NCI-H2081 (cell line): ENCODE measurements at regions not wholly inside any gene's neighbourhood (a gene's known extent, or its start where the extent isn't known, plus 50 kb on each side); places are given as distances from the start of the nearest gene placed in this dataset.

Experiments
- DNase-seq, 2 experiments: peaks; one replicate each; lab custom pipeline; 2025; lab: John Stamatoyannopoulos, UW

DNA sequence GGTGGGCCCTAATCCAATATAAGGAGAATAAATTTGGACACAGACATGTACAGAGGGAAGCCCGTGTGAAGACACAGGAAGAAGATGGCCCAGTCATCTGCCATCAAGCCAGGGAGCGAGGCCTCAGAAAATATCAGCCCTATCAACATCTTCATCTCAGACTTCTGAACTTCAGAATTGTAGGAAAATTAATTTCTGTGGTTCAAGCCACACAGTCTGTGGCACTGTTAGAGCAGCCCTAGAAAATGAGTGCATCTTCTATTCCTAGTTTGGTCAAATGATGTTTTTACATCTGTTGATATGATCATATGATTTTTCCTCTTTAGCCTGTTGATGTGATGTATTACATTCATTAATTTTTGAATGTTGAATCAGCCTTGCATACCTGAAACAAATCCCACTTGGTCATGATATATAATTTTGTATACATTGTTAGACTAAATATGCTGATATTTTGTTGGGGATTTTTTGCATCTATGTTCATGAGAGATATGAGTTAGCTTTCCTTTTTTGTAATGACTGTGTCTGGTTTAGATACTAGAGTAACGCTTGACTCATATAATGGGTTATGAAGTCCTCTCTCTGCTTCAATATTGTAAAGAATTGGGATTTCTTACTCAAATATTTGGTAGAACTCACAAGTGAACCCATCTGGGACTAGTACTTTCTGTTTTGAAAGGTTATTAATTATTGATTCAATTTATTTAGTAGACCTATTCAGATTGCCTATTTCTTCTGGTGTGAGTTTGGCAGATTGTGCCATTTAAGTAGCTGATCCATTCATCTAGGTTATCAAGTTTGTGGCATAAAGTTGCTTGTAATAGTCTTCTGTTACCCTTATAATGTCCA, 451.4 kb downstream of the EIPR1 start:
- DNase-seq, result no peak

DNA sequence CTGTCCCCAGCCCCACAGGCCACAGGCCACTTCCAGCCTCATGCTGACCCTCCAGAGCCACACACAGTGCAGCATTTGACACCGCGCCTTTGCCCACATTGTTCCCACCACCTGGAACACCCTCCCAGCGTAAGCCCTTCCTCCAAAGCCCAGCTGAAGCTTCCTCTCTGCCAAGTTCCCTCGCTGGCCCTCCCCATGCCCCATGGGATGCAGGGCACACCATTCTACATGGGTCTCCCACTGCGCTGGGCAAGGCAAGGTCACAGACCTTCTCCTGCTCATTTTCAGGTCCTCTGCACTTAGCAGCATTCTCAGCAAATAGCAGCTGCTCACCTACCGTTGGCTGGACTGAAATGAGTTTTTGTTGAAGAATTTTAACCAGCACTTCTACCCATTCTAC, 455.5 kb downstream of the EIPR1 start:
- no peak for DNase-seq

DNA sequence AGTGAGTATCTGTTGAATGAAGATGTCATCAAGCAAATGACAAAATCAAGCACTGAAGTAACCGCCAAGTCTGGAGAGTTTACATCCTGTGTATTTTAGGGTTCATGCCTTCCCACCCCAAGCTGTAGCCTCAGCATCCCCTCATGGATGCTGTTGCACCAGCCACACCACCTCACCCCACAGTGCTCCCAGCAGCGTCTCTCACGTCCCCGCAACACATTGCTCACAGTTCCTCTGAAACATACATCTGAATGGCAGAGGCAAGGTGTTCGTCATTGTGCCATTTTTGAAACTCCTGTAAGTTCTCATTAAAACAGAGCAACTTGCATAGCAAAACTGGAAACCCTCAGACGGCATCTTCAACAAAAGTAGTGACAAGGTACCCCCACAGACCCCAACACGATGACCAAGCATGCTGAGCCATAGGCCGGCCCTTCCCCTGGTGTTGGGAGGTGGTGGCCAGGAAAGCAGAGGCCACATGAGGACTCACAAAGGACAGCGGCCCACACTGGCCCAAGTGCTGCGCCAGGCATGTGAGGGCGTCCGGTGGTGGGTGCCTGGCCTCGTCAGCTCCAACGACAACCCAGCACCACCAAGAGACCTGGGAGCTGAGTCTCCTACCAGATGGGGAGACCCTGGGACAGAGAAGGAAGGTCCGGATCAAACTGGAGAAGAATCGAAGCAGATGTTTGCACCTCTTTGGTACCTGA, 456.5 kb downstream of the EIPR1 start:
- no peak for DNase-seq

DNA sequence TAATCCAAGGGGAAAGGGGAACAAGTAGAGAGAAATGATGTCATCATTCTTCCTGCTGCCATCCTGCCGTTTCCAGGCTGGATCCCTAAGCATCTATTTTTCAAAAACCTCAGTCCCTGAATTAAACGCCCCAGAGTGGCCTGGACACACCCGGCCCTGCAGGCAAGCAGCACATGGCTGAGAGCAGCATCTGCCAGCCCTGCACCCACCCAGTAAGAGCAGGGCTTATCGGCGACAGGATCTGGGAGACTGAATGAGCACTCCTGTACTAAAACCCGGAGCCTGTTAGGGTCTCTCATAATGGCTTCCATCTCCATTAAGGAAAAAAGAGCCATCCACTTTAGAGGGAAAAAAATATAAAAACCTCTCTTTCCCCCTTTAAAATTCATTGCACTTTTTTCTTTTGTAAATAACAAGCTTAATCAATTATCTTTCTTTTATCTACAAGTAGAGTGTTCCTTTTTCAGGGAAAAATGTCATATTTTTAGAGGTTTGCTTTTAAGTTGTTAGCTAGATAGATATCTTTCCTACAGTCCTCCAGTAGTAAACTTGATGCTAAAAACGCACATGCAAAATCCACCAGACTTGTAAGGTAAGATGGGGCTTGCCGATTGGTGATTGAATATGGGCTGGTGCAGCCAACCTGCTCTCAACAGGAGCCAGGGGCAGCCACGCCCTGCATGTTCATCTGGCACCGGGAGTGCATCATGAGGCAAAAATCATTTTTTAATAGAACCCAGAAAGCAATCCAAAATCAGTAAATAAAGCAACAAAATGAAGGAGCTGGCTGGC, 457.8 kb downstream of the EIPR1 start:
- no peak for DNase-seq

DNA sequence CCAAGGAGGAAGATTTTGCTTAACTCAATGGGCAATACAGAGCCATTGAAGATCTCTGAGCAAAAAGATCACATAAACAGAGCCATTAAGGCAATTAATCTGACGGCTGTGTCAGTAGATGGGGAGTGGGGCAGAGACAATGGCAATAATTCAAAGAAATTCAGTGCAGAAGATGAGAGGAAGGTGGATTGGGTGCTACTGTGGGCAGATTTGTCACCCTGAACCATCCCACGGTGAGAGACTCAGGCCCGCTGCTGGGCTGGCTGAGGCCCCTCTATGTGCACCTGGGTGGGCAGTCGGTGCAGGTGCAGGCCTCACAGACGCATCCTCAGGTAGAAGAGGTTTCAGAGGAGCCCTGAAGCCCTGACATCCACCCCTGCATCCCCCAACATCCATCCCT, 458.6 kb downstream of the EIPR1 start:
- DNase-seq, result no peak

DNA sequence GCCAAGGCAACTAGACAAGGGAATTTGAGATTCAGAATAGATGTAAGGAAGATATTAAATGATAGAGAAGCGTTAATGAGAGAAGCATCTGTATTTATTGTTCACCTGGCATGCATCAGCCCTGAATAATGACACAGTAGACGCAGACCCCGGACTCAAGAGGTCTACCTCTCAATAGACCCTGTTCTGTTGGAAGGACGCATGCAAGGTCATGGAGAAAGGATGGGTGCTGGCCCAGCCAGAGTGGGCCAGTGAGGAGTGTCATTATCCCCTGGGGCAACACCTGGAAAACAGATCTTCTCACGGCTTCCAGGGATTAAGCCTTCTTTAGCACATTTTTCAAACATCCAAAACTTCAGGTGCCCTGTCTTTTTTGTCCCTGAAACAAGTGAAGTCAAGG, 461.0 kb downstream of the EIPR1 start:
- no peak for DNase-seq

DNA sequence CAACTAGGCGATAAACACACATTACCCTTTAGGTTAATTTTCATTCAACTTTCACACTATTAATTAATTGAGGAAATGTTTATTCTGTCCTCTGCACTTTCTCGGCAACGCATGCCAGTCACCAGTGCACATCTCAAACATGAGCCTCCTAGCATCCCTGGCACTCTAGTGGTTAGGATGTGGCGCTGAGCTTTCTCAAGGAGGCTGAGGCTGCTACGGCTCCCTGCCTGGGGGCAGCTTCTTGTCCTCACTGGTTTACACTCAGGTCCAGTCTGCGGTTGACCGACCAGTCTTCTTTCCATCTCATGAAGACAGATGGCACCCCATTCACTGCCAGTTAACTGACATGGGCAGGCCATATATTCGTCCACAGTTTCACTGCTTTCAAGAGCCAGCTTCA, 463.4 kb downstream of the EIPR1 start:
- no peak for DNase-seq

DNA sequence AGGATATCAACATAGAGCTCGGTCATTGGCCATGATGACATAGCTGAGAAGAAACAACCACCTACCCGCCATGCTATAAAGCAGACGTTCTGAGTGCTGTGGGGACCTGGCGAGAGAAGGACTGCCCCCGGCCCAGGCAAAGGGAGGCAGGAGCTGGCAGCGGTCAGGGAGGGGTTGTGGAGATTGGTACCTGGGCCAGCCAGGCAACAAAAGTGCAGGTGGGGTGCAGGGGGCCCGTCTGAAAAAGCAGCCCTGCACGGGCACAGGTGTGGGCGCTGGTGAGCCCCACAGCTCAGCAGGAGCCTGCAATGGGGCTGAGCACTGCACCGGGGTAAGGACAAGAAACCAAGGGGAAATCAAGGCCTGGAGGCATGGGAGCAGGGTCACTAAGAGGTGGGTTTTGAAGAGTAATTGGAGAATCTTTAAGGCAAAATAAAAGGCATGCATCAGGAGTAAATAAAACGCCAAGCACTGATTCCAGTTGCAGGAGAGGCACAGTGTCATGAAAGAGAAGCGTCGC, 464.0 kb downstream of the EIPR1 start:
- DNase-seq, result no peak

DNA sequence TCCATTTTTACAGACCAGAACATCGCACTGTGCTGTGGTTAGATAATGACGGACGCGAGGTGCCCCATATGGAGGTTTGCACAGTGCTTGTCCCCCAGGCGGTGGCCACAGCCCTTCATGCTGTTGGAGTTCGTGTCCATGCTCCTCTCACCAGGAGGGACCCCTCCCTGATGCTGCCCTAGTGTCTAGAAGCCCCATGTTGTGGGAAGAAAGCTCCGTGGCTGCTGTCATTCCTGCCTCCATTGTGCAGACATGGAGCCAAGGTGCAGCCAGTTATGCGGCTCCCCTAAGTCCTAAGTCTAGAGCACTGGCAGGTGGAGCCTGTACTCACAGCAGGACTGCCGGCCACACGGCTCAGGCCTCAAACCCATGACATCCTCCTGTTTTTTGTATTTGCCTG, 464.9 kb downstream of the EIPR1 start:
- no peak for DNase-seq

DNA sequence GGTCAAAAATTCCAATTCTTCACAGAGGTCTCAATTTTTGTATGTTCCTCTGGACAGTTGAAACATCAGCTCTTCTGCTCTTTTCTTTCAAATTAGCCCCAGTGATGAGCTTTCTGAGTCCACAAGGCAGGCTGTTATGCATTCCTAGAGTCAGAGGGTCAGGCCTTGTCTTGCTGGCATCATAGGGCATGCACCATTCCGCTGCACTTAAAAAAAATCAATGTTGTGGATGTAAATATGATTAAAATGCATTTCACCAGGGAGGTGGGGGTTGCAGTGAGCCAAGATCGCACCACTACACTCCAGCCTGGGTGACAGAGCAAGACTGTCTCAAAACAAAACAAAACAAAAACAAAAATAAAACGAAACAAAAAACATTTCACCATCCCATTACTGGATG, 465.3 kb downstream of the EIPR1 start:
- no peak for DNase-seq

DNA sequence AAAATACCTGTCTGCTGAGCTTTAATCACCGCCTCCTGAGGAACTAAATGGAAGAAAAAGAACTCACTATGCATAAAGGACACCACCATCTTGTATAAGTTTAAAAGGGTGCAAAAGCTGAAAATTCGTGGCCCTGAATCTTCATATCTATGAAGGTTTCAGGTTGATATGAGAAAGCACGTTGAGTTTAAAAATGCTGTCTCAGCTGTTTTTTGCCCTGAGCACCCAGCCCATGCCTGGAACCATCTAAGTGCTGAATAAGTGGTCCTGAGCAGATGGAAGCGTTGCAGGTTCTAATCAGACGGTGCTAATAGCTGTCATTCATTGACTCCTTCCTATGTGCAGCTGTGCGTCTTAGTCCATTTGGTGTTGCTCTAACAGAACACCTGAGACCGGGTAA, 467.4 kb downstream of the EIPR1 start:
- DNase-seq, result no peak

DNA sequence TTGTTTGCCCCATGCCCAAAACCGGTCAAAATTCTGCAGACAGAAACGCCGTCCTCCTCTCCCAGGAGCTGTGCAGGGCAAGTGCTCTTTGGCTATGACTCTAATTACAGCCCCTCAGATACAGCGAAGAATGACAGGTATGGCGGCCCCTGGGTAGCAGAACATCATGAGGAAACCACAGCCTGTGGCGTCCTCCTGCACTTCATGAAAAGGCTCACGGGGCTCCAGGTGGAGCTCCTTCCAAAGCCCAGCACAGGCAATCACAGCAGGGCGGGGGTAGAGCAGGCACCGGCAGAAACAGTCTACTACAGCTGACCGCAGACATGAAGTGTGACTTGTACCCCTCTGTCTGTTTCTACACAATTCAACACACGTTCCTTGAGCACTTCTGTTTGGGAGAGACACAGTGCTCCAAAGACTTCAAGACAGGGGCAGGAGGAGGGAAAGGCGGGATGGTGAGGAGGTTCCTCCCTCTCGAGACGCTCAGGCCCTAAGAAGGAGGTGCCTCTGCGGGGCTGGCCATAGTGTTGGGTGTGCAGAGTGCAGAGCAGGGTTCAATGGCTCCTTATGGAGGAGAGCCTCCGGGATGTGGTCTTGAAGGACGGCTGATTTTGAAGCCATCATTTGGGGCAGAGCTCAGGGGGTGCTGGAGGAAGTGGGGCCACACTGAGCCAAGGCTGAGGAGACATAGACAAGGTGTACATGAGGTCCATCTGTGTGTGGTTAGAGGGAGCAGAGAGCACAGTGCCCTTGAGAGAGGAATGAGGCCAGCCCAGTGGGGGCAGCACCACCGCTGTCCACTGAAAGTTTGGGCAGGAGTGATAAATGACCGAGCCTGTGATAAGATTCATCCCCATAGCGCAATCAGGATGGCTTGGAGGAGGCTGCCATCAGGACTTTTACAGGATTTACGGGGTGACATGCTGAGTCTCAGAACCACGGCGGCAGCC, 468.3 kb downstream of the EIPR1 start:
- no peak for DNase-seq

DNA sequence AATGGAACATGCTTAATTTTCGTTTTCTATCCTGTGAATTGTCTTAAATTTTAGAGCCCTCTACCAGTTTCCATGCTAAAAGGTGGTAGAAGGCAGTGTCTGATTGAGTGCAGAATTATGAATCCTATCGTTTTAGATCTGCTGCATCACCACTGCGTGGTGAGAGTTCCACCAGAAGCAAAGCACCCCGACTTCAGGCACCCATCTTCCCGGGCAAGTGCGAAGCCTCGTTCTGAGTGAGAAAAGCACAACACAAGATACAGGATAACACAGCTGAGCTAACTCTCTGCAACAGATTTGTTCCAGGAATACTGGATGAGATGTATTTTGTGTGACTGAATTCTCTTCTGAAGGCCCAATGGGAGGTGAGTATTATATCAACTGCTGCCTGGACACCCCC, 471.5 kb downstream of the EIPR1 start:
- DNase-seq, result no peak

DNA sequence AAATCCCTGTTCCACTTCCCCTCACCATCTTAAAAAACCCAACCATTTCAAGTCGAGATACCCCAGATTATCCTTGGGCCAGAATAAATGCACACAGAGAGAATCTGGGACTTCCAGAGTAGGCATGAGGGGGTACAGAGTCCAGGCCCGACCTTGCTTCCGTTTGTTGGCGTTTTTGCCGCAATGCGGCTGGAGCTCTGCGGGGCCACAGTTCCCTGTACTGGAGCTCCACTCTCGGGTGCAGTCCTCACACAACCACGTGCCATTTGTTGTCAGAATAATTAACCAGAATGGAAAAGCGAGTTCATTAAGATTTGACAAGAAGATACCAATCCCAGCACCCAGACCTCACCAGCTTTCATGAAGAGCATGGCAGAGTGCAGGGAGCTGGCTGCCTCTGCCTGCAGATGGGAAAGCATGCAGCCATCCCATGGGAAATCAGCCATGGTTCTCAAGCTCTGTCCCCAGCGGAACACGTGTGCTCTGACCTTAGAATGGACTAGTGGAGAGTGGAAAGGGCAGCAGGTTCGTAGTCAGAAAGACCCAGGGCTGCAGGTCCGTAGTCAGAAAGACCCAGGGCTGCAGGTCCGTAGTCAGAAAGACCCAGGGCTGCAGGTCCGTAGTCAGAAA, 472.8 kb downstream of the EIPR1 start:
- no peak for DNase-seq

DNA sequence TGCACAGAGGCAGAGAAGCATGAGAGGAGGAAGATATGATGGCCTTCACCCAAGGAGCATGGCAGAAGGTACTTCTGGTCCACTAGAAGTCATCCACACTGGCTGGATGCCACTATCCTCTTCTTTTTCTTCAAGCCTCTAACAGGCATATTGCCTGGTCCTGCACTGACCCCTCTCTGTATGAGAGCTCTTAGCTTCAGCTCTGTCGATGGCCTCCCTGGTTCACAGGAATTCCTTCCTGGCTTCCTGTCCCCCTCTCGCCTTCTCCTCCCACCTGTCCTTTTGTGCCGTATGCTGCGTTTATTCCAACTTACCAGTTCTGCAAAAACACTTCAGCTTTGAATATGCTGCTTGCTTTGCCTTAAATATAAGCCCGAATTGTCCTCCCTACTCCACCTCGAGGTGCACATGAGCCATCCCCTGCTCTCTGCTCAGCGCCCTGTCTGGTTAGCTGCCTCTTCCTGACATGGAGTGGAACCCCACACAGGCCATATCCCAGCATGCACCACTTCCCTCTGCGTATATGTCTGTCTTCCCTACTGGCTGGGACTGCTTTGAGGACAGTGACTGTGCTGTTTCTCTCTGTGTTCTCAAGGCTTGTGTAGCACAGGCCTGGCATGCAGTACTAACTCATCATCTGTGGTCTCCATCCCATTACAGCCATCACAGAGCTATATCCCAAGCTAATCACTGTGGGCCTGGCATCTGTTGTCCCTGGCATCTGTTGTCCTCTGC, 474.9 kb downstream of the EIPR1 start:
- no peak for DNase-seq

DNA sequence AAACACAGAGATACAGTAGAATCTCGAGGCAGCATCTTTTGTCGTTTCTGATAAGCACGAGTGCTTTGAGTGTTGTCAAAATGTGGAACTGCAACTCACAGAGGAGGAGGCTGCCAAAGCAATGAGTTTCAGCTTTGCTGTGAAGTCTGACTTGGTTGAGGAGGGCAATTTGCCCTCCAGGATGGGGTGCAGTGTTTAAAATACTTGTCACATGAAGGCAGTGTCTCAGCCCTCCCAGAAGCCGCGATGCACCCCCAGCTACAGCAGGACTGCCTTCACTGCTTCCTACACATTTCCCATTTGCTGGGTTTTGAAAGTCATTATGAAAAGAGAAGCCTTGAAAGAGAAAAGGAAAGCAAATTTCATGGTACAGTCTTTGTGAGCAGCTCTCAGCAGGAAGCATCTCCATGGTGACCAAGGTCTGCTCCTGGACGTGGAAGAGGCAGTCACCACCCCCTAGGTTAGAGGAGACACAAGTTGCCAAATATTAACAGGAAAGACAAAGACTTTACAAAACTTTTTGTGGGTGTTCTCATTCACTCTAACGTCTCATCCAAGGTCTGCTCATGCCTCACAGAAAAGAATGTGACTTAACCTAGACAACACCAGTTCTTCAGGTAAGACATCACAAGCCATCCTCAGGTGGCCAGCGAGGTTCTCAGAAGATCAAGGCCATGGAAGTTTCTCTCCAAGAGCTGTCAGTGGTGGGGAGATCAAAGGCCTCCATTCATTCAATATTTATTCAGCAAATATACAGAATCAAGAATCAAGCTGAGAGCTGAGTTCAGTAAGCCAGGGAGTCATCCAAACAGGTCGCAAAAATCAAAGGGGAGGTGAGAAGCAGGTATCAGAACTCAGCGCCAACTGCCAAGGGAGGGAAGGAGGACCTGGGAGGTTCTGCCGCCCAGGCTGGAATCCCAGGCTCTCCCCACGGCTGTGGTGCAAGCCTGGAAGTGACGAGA, 476.0 kb downstream of the EIPR1 start:
- peak in 1 of 2 experiments; percentile 3 for DNase-seq

DNA sequence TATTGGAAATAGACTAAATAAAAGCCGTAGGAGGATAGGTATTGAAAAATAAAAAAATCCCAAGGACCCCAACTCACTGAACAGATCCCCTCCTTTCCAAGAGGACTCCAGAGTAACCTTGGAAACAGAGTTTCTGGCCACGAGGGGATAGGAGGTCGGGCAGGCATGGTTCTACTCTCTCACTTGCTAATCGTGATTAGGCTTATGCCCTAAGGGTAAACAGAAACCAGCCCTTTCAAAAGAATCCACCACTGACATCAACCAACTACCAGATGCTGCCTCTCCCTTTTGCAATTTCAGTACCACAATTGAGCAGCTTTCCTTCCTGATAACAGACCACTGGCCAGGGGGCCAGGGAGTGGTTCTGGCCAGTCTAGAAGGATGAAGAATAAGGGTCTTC, 477.8 kb downstream of the EIPR1 start:
- no peak for DNase-seq

DNA sequence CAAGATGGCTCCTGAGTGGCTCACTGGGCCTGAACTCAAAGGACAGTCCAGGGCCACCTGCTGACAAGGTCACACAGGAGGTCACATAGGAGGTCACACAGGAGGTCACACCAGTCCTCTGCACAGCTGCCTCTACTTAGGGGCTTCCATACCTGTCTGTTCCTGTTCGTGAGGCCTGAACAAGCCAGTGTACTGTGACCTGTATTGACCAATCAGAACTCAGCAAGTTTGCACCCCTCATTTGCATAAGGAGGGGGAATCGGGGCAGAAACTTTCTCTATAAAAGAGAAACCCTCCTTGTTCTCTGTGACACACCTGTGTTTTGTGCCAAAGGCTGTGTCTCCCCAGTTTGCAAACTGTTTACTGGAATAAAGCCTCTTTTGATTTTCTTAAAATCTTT, 478.9 kb downstream of the EIPR1 start:
- no peak for DNase-seq

DNA sequence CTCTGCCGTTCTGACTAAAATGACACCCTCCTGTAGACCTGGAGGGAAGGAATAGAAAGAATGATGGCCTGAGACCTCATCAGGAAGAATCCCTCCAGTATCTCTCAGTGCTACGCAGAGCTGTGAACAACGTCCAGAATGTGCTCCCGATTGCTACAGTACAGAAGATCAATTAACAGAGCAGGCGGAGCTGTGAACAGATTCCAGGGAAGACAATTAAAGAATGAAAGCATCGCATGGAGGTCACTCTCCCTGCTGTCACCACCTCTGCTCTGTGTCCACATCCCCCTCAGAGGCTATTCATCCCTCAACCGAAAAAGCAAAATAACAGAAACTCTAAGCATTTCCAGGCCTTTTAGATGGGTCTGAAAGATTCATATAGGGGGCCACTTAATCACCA, 481.0 kb downstream of the EIPR1 start:
- DNase-seq, result no peak
